Chondrocyte (in vitro differentiated cells): ENCODE measurements at regions not wholly inside any gene's neighbourhood (a gene's known extent, or its start where the extent isn't known, plus 50 kb on each side); places are given as distances from the start of the nearest gene placed in this dataset.
"Not testable (repeated sequence)": the region's sequence is repeated elsewhere in the genome, so short reads cannot be mapped to it uniquely, and the experiment has no call there.

Source experiments
- DNase-seq: peaks from one replicate; pipeline ENCODE4 v3.0.0; 2021; ENCODE audit warnings: mixed read lengths, low spot score
- H3K27ac Mint-ChIP-seq: one replicate; pipeline ENCODE4 v1.8.0; 2021; ENCODE audit warnings: mild to moderate bottlenecking, moderate library complexity, mixed read lengths; ENCODE audit not compliant: unreplicated experiment
- H3K27me3 Mint-ChIP-seq: 2 replicates; pipeline ENCODE4 v1.8.0; 2021; ENCODE audit warnings: low read depth, mixed read lengths
- H3K36me3 Mint-ChIP-seq: 2 replicates; pipeline ENCODE4 v1.8.0; 2021; ENCODE audit warnings: low read depth, mixed read lengths
- H3K4me1 Mint-ChIP-seq: 2 replicates; pipeline ENCODE4 v1.8.0; 2021; ENCODE audit warnings: low read depth, mild to moderate bottlenecking, mixed read lengths
- H3K4me3 Mint-ChIP-seq: one replicate; pipeline ENCODE4 v1.8.0; 2021; ENCODE audit warnings: mild to moderate bottlenecking, moderate library complexity, mixed read lengths; ENCODE audit not compliant: unreplicated experiment
- H3K9me3 Mint-ChIP-seq: 2 replicates; pipeline ENCODE4 v1.8.0; 2021; ENCODE audit warnings: low read depth, mixed read lengths
- TF ChIP-seq, protein P1 (sequence below): fragments of 200-600 bp; sonication (generic); IDR thresholded peaks from 2 replicates; pipeline ENCODE4 v1.5.0; 2021; ENCODE audit warnings: antibody characterized with exemption, mild to moderate bottlenecking, moderate library complexity

DNA sequence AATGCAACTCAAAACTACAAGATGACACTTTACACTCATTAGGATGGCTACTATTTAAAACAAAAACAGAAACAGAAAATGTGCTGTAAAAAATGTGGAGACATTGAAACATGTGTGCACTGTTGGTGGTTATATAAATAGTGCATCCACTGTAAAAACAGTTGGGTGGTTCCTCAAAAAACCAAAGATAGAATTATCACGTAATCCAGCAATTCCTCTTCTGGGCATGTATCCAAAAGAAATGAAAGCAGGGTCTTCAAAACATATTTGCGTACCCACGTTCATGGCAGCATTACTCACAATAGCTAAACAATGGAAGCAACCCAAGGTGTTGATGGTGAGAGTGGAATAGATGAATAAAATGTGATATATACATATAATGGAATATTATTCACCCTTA is 967.2 kb downstream of the TRAM1L1 start:
- no peak overlapping the region for H3K4me3 Mint-ChIP-seq
- H3K36me3 Mint-ChIP-seq = no peaks in the 10 kb centered on the region
- no peak overlapping the region for H3K27ac Mint-ChIP-seq
- H3K4me1 Mint-ChIP-seq = peaks cover 24% of the 10 kb centered on the region
- no peak for DNase-seq
- TF ChIP-seq, protein P1, sequence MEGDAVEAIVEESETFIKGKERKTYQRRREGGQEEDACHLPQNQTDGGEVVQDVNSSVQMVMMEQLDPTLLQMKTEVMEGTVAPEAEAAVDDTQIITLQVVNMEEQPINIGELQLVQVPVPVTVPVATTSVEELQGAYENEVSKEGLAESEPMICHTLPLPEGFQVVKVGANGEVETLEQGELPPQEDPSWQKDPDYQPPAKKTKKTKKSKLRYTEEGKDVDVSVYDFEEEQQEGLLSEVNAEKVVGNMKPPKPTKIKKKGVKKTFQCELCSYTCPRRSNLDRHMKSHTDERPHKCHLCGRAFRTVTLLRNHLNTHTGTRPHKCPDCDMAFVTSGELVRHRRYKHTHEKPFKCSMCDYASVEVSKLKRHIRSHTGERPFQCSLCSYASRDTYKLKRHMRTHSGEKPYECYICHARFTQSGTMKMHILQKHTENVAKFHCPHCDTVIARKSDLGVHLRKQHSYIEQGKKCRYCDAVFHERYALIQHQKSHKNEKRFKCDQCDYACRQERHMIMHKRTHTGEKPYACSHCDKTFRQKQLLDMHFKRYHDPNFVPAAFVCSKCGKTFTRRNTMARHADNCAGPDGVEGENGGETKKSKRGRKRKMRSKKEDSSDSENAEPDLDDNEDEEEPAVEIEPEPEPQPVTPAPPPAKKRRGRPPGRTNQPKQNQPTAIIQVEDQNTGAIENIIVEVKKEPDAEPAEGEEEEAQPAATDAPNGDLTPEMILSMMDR = no peak
- no peaks in the 10 kb centered on the region for H3K27me3 Mint-ChIP-seq
- H3K9me3 Mint-ChIP-seq = peaks cover 7% of the 10 kb centered on the region

DNA sequence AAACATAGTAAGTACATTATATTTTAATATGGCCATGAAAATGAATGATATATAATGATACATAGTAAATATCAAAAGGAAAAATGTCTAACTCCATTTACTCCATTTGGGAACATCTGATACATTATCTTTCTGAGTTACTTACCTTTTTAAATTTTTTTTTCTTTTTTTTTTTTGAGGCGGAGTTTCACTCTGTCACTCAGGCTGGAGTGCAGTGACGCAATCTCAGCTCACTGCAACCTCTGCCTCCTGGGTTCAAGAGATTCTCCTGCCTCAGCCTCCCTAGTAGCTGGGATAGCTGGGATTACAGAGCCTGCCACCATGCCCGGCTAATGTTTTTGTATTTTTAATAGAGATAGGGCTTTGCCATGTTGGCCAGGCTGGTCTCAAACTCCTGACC is 972.5 kb downstream of the TRAM1L1 start:
- not testable (repeated sequence) for H3K27ac Mint-ChIP-seq, H3K9me3 Mint-ChIP-seq, H3K4me1 Mint-ChIP-seq, DNase-seq, H3K4me3 Mint-ChIP-seq, H3K36me3 Mint-ChIP-seq, H3K27me3 Mint-ChIP-seq

GRCh38 chr4:116110713-116111112 is 974.7 kb downstream of the TRAM1L1 start:
- Mint-ChIP-seq H3K9me3 (peaks cover 6% of the 10 kb centered on the region), H3K4me3 (no peak overlapping the region), H3K4me1 (no peaks in the 10 kb centered on the region), H3K36me3 (no peaks in the 10 kb centered on the region), H3K27me3 (no peaks in the 10 kb centered on the region), H3K27ac (no peak overlapping the region)
- DNase-seq = no peak
- TF ChIP-seq, protein P1 = no peak

- H3K27me3 Mint-ChIP-seq = no peaks in the 10 kb centered on the region
- TF ChIP-seq, protein P1 = no peak
- H3K27ac Mint-ChIP-seq = no peak overlapping the region
Measured at GRCh38 chr4:116108606-116109005, 976.8 kb downstream of the TRAM1L1 start.

GRCh38 chr4:116101321-116101720 is 984.1 kb downstream of the TRAM1L1 start:
- H3K27me3 Mint-ChIP-seq = no peaks in the 10 kb centered on the region
- no peak overlapping the region for H3K27ac Mint-ChIP-seq
- DNase-seq = no peak
- TF ChIP-seq, protein P1 = no peak
- peaks cover 18% of the 10 kb centered on the region for H3K9me3 Mint-ChIP-seq
- peaks cover 5% of the 10 kb centered on the region for H3K36me3 Mint-ChIP-seq
- H3K4me3 Mint-ChIP-seq = no peak overlapping the region
- no peaks in the 10 kb centered on the region for H3K4me1 Mint-ChIP-seq

More at GRCh38 chr4:116108606-116109005, 976.8 kb downstream of the TRAM1L1 start:
- no peak for DNase-seq
- Mint-ChIP-seq H3K9me3 (peaks cover 3% of the 10 kb centered on the region), H3K4me3 (no peak overlapping the region), H3K4me1 (no peaks in the 10 kb centered on the region), H3K36me3 (no peaks in the 10 kb centered on the region)

DNA sequence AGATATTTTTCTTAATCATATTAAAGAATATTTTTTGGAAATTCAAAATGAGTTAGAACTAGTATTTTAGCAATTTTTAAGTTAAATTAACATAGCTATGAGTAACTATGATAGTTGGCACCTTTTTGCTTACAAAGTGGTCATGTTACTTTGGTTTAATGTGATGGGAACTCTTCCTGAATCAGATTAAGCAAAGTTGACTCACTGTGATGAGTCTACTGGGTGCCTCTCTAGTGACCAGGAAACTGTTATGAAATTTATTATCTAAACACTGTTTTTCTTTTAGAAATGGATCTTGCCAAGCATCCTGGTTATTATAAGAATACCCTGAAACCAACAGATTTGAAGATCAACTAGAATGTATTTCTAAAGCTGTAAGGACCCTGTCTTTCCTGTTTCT is 985.8 kb downstream of the TRAM1L1 start:
- H3K27me3 Mint-ChIP-seq = no peaks in the 10 kb centered on the region
- H3K4me1 Mint-ChIP-seq = no peaks in the 10 kb centered on the region
- TF ChIP-seq, protein P1 = no peak

DNA sequence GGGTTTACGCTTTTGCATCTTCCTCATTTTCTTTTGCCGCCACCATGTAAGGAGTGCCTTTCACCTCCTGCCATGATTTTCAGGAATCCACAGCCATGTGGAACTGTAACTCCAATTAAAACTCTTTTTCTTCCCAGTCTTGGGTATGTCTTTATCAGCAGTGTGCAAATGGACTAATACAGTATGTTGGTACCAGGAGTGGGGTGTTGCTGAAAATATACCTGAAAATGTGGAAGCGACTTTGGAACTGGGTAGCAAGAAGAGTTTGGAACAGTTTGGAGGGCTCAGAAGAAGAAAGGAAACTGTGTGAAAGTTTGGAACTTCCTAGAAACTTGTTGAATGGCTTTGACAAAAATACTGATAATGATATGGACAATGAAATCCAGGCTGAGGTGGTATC is 983.9 kb upstream of the NDST4 start:
- H3K36me3 Mint-ChIP-seq, H3K4me1 Mint-ChIP-seq, DNase-seq, H3K4me3 Mint-ChIP-seq, H3K27me3 Mint-ChIP-seq, H3K27ac Mint-ChIP-seq: not testable (repeated sequence)
- H3K9me3 Mint-ChIP-seq = peaks cover 19% of the 10 kb centered on the region

More for the DNA sequence above, 985.8 kb downstream of the TRAM1L1 start:
- no peak overlapping the region for H3K27ac Mint-ChIP-seq
- H3K9me3 Mint-ChIP-seq = peaks cover 19% of the 10 kb centered on the region
- no peak overlapping the region for H3K4me3 Mint-ChIP-seq
- no peak for DNase-seq
- peaks cover 5% of the 10 kb centered on the region for H3K36me3 Mint-ChIP-seq
